SH-SY5Y (cell line): ENCODE measurements at regions not wholly inside any gene's neighbourhood (a gene's known extent, or its start where the extent isn't known, plus 50 kb on each side); places are given as distances from the start of the nearest gene placed in this dataset.

Experiments used
- GATA2 ChIP-seq: IDR thresholded peaks from 2 replicates; pipeline ENCODE4 v1.6.1; 2011; ENCODE audit warnings: mild to moderate bottlenecking, low read depth, low read length
- GATA3 ChIP-seq: IDR thresholded peaks from 2 replicates; pipeline ENCODE4 v1.6.1; 2011; ENCODE audit warnings: low read depth, mild to moderate bottlenecking, low read length, moderate library complexity

- TF ChIP-seq GATA2 (no peak), GATA3 (no peak)
These were observed 73.8 kb upstream of the OLFM4 start for GRCh38 chr13:52954838-52955237.
